Keratinocyte (primary cell): ENCODE measurements at regions not wholly inside any gene's neighbourhood (a gene's known extent, or its start where the extent isn't known, plus 50 kb on each side); places are given as distances from the start of the nearest gene placed in this dataset.

Experiments
- DNase-seq: peaks from one replicate; pipeline ENCODE4 v3.0.0-alpha.2; 2011; ENCODE audit warnings: low read depth, missing footprints, low spot score
- FAIRE-seq: peaks from 2 replicates; lab custom pipeline; 2011; peaks lifted over from hg19 to GRCh38; lab: Jason Lieb, UNC
- H2AFZ ChIP-seq: 2 replicates; pipeline ENCODE4 v1.6.0; 2012; ENCODE audit warnings: low read length, control low read depth, inconsistent platforms; ENCODE audit not compliant: control insufficient read depth
- H3K27ac ChIP-seq: 2 replicates; pipeline ENCODE4 v1.5.1; 2011; ENCODE audit warnings: low read length; ENCODE audit not compliant: control insufficient read depth, insufficient read depth
- H3K27me3 ChIP-seq: 3 replicates; pipeline ENCODE4 v1.6.0; 2011; ENCODE audit warnings: low read length; ENCODE audit not compliant: control insufficient read depth, insufficient read depth; ENCODE audit errors: extremely low read depth
- H3K36me3 ChIP-seq, 2 experiments: 2 replicates in 1 of 2; 3 replicates in 1 of 2; pipeline ENCODE4 v1.5.1; 2011; ENCODE audit warnings: low read length in 2 of 2, mild to moderate bottlenecking in 1 of 2; ENCODE audit not compliant: control insufficient read depth in 2 of 2, insufficient read depth in 2 of 2; ENCODE audit errors: extremely low read depth in 1 of 2
- H3K4me1 ChIP-seq: 3 replicates; pipeline ENCODE4 v1.5.1; 2011; ENCODE audit warnings: low read length; ENCODE audit not compliant: control insufficient read depth, insufficient read depth; ENCODE audit errors: extremely low read depth
- H3K4me2 ChIP-seq: 3 replicates; pipeline ENCODE4 v1.6.0; 2011; ENCODE audit warnings: low read depth, low read length; ENCODE audit not compliant: control insufficient read depth, insufficient read depth; ENCODE audit errors: extremely low read depth
- H3K4me3 ChIP-seq, 3 experiments: fragments of 200-600 bp in 1 of 3; sonication (generic) in 1 of 3; 2 replicates in 2 of 3; 3 replicates in 1 of 3; pipeline ENCODE4 v1.5.1; 2011 to 2016; ENCODE audit warnings: low read length in 3 of 3, mild to moderate bottlenecking in 3 of 3, control low read depth in 2 of 3, inconsistent platforms in 1 of 3, low read depth in 1 of 3, mixed read lengths in 1 of 3, mixed run types in 1 of 3, moderate library complexity in 1 of 3; ENCODE audit not compliant: control insufficient read depth in 2 of 3, insufficient read depth in 2 of 3; ENCODE audit errors: extremely low read depth in 1 of 3
- H3K79me2 ChIP-seq: 2 replicates; pipeline ENCODE4 v1.6.0; 2012; ENCODE audit warnings: low read length; ENCODE audit not compliant: control insufficient read depth, insufficient read depth
- H3K9ac ChIP-seq: 3 replicates; pipeline ENCODE4 v1.6.0; 2011; ENCODE audit warnings: low read length; ENCODE audit not compliant: control insufficient read depth, insufficient read depth; ENCODE audit errors: extremely low read depth
- H3K9me1 ChIP-seq: 3 replicates; pipeline ENCODE4 v1.6.0; 2011; ENCODE audit warnings: low read length; ENCODE audit not compliant: control insufficient read depth, insufficient read depth; ENCODE audit errors: extremely low read depth
- H3K9me3 ChIP-seq: 2 replicates; pipeline ENCODE4 v1.5.1; 2012; ENCODE audit warnings: low read depth, low read length; ENCODE audit not compliant: control insufficient read depth
- H4K20me1 ChIP-seq: 3 replicates; pipeline ENCODE4 v1.6.0; 2011; ENCODE audit warnings: low read length; ENCODE audit not compliant: control insufficient read depth, insufficient read depth; ENCODE audit errors: extremely low read depth
- CTCF ChIP-seq, 3 experiments: IDR thresholded peaks in 1 of 3; conservative IDR thresholded peaks in 1 of 3; optimal IDR thresholded peaks in 1 of 3; 2 replicates in 2 of 3; 3 replicates in 1 of 3; pipeline versions ENCODE3 to v1.5.1; 2011; ENCODE audit warnings: low read length in 3 of 3, mild to moderate bottlenecking in 3 of 3, moderate library complexity in 2 of 3, control low read depth in 1 of 3, inconsistent platforms in 1 of 3; ENCODE audit not compliant: insufficient read depth in 2 of 3; ENCODE audit errors: extremely low read depth in 1 of 3
- EZH2 ChIP-seq: IDR thresholded peaks from one replicate; pipeline ENCODE4 v1.6.1; 2012; ENCODE audit warnings: inconsistent platforms, mild to moderate bottlenecking, low read length, moderate library complexity
- dilution Hi-C: fragments of 300-500 bp; cut with MboI; formaldehyde crosslinking; loops from one replicate; pipeline ENCODE4 v1.7.0; 2020; ENCODE audit warnings: low sequenced_read_pairs; ENCODE audit not compliant: extremely low pct_ligation_motif_present

DNA sequence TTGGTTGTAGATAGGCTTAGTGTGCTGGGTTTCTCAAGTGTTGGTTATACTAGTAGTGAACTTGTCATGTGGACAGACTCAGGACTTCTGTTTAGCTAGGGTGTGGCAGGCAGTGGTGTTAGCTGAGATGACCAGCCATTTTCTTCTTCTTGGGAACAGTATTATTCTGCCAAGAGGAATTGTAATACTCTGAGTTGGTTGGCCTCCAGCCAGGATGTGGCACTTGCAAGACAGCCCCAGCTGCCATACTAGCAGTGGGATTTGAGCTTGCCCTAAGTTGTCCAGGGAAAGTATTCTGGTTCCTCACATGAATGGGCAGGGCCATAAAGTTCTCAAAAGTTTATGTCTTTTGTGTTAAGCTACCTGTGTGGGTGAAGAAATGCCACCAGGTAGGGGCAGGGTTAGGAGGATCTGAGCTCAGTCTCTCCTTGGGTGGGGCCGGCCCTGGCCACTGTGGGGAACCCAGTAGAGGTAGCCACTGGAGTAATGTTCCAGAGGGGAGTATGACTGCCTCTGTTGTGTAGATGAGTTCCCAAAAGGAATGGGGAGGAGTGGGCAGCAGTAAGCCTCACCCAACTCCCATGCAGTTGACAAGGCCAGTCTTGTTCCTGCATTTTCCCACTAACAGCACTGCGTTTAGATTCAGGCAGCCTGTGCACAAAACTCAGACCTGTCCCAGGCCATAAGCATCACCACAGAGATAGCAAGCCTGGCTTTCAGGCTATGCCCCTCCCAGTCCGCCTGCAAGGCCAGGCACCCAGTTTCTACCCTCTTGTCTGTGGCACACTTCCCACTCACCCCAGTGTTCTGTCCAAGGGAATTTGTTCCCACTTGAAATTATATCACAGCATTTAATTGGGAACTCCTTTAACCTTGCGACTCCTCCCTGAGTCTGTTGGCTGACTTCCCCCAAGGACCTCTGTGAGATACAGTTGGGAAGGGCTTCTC lies 250.7 kb downstream of the ANXA1 start:
- DNase-seq, result no peak
- H4K20me1 ChIP-seq, result no peaks in the 10 kb centered on the region
- no peaks in the 10 kb centered on the region for H3K4me1 ChIP-seq
- no peaks in the 10 kb centered on the region for H3K9me3 ChIP-seq
- H3K4me2 ChIP-seq, result no peak overlapping the region
- no peak overlapping the region for H3K27ac ChIP-seq
- H3K36me3 ChIP-seq, result no peaks in the 10 kb centered on the region
- dilution Hi-C loops, result no loop called here
- no peak overlapping the region for H3K4me3 ChIP-seq
- H3K79me2 ChIP-seq, result no peaks in the 10 kb centered on the region
- no peaks in the 10 kb centered on the region for H3K9me1 ChIP-seq
- FAIRE-seq, result no peak
- H2AFZ ChIP-seq, result no peak overlapping the region
- no peak overlapping the region for H3K9ac ChIP-seq
- TF ChIP-seq EZH2 (no peak), CTCF (optimal IDR thresholded peaks at IDR 0.05 in 1 of 3, IDR thresholded peaks at IDR 0.05 in 1 of 3, conservative IDR thresholded peaks at IDR 0.05 in 1 of 3; ENCODE audit: extremely low read depth in 1 of 3, insufficient read depth in 2 of 3, low read length in 3 of 3) (no peak)
- H3K27me3 ChIP-seq, result no peaks in the 10 kb centered on the region

DNA sequence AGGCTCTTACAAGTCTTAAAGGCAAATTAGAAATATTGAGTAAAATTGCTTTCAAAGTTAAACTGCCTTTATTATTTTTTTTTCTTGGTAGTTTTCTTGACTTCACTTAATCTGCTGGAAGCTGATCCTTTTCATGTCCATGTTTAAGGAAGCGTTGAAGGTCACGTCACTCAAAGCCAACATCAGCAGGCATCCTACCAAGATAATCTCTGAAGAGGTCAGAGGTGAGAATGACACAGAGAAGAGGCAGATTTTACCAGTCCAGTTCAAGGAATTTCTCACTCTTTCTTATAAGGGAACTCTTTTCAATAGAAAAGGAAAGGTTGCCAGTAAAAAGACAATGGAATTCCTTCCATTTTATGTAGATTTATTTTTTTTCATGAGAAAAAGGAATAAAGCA lies 259.8 kb downstream of the ANXA1 start:
- Histone ChIP-seq H3K4me3 (no peak overlapping the region), H2AFZ (no peak overlapping the region), H3K9me1 (no peaks in the 10 kb centered on the region), H3K4me1 (no peaks in the 10 kb centered on the region), H3K36me3 (no peaks in the 10 kb centered on the region), H3K4me2 (no peak overlapping the region), H3K79me2 (no peaks in the 10 kb centered on the region), H3K9ac (no peak overlapping the region), H4K20me1 (no peaks in the 10 kb centered on the region), H3K9me3 (no peaks in the 10 kb centered on the region), H3K27me3 (no peaks in the 10 kb centered on the region), H3K27ac (no peak overlapping the region)
- dilution Hi-C loops, result no loop called here
- TF ChIP-seq CTCF (optimal IDR thresholded peaks at IDR 0.05 in 1 of 3, IDR thresholded peaks at IDR 0.05 in 1 of 3, conservative IDR thresholded peaks at IDR 0.05 in 1 of 3; ENCODE audit: extremely low read depth in 1 of 3, insufficient read depth in 2 of 3, low read length in 3 of 3) (no peak), EZH2 (no peak)
- FAIRE-seq (no peak), DNase-seq (no peak)
